Epithelial cell of esophagus (primary cell): ENCODE measurements at regions not wholly inside any gene's neighbourhood (a gene's known extent, or its start where the extent isn't known, plus 50 kb on each side); places are given as distances from the start of the nearest gene placed in this dataset.

Experiments
- DNase-seq: peaks from one replicate; pipeline ENCODE4 v3.0.0; 2010; ENCODE audit warnings: low read depth
- H3K4me3 ChIP-seq: 2 replicates; pipeline ENCODE4 v1.5.1; 2011; ENCODE audit warnings: mild to moderate bottlenecking, low read length, control low read depth
- TF ChIP-seq, protein P1 (sequence below): IDR thresholded peaks from 2 replicates; pipeline ENCODE4 v1.5.1; 2011; ENCODE audit warnings: low read depth, mild to moderate bottlenecking, low read length, control low read depth, inconsistent platforms; ENCODE audit not compliant: insufficient read depth; ENCODE audit errors: missing control alignments

GRCh38 chr3:194768586-194768985 lies 82.9 kb downstream of the FAM43A start:
- no peak overlapping the region for H3K4me3 ChIP-seq
- no peak for DNase-seq
- TF ChIP-seq, protein P1, sequence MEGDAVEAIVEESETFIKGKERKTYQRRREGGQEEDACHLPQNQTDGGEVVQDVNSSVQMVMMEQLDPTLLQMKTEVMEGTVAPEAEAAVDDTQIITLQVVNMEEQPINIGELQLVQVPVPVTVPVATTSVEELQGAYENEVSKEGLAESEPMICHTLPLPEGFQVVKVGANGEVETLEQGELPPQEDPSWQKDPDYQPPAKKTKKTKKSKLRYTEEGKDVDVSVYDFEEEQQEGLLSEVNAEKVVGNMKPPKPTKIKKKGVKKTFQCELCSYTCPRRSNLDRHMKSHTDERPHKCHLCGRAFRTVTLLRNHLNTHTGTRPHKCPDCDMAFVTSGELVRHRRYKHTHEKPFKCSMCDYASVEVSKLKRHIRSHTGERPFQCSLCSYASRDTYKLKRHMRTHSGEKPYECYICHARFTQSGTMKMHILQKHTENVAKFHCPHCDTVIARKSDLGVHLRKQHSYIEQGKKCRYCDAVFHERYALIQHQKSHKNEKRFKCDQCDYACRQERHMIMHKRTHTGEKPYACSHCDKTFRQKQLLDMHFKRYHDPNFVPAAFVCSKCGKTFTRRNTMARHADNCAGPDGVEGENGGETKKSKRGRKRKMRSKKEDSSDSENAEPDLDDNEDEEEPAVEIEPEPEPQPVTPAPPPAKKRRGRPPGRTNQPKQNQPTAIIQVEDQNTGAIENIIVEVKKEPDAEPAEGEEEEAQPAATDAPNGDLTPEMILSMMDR: no peak

GRCh38 chr3:194769020-194769643 lies 83.4 kb downstream of the FAM43A start:
- DNase-seq: peak; percentile 97
- peak overlapping the region; percentile 42 for H3K4me3 ChIP-seq
- TF ChIP-seq, protein P1: no peak

- no peak overlapping the region for H3K4me3 ChIP-seq
- TF ChIP-seq, protein P1: no peak
- peak; percentile 15 for DNase-seq
These were observed 86.7 kb downstream of the FAM43A start for GRCh38 chr3:194772241-194773000.

DNA sequence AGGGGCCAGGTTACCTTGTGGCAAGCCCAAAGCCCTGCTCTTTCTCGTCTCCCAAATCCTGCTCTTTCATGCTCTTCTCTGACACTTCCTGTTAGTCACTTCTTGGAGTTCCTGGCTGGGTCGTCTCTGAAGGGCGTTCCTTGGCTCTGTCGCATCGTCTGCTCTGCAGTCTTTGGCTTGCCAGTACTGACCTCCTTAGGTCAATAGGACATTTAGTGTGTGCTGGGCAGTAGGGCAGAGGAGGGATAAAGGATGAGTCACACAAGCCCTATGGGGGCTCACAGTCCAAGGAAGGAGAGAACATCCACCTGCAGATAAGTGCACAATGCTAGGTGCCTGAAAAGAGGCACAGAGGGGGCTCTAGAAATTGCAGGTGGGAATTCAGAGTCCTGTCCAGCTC lies 87.5 kb downstream of the FAM43A start:
- DNase-seq: peak; percentile 51
- no peak overlapping the region for H3K4me3 ChIP-seq
- TF ChIP-seq, protein P1: no peak

DNA sequence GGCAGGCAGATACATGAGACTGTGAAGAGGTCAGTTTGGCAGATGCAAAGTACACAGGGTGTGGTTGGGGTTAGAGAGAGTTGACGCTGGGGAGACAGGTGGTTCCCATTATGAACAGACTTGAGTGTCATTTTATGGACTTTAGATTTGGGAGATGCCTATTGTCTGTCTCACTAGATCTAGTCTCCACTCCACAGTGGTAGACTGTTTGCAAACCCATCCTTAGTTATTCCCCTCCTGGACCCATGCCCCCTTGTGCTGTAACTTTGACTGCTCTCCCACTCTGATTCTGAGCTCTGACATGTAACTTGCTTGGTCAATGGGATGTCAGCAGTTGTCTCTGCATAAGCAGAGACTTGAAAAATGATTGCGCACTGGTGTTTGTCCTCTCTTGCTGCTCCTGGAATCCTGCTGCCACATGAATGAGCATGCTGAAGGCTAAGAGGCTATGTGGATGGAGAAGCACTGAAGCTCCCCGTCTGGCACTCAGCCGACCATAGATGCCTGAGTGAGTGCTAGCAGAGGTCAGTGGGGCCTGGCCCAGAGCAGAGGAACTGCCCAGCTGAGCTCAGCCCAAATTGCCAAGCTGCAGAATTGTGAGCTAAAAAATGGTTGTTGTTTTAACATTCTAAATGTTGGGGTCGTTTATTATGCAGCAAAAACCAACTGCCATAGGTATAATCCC lies 88.2 kb downstream of the FAM43A start:
- DNase-seq: no peak
- TF ChIP-seq, protein P1: no peak
- no peak overlapping the region for H3K4me3 ChIP-seq

DNA sequence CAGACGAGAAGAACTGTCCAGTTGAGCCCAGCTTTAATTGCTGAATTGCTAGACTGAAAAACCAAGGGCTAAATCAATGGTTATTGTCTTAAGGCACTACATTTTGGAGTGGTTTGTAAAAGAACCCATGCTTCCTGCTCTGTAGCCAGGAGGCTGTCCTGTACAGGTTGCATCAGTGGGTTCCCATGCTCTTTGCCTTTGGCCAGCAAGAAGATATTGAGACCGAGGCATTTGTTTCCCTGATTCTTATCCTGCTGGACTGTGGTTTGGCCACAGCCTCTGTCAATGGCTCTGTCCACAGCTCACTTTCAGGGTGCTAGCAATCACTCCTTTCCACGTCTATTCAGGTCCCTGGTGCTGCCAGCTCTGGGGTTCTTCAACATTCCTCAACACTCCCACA lies 89.6 kb downstream of the FAM43A start:
- TF ChIP-seq, protein P1: no peak
- H3K4me3 ChIP-seq: no peak overlapping the region
- DNase-seq: no peak
